ENCODE measurements at regions not wholly inside any gene's neighbourhood (a gene's known extent, or its start where the extent isn't known, plus 50 kb on each side); places are given as distances from the start of the nearest gene placed in this dataset.

DNA sequence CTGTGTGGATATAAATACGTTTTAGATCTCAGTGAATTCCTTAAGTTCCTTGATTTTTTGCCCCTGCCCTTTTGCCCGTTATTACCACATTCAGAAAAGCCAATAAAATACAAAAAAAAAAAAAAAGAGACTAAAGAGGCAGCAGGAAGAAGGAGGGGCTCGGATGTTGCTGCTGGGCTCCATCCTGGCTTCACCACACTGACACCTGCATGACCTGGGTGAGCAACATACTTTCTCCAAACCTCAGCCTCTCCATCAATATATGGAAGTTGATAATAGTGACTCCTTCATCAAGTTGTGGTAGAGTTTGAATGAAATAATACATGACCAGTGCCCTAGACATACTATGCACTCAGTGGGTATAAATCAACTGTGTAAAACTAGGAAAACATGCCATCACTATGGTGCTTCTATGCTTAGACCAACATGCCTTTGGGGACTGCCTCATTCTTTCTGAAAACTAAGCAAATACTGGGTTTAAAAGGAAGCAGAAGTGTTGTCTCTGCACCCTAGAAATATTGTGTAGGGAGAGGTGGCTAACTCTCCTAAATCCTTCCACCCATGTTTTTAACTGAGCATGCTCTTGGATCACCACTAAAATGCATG, 243.0 kb downstream of the PIK3R1 start:
- Histone ChIP-seq H2AFZ (no peak overlapping the region), H3K27me3 (ENCODE audit: insufficient read depth) (no peaks in the 10 kb centered on the region), H3K4me3 (no peak overlapping the region), H3K36me3 (ENCODE audit: insufficient read depth) (no peaks in the 10 kb centered on the region; the same call in 1 of the 2 replicates), H3K4me1 (ENCODE audit: insufficient read depth) (peaks cover 12% of the 10 kb centered on the region), H3F3A (replicated peaks; ENCODE audit: low read depth) (no peaks in the 10 kb centered on the region), H4K20me1 (replicated peaks; ENCODE audit: insufficient read depth) (no peaks in the 10 kb centered on the region), H3K79me2 (replicated peaks; ENCODE audit: insufficient read depth) (no peaks in the 10 kb centered on the region), H3K4me2 (no peak overlapping the region), H3K27ac (ENCODE audit: low read depth) (no peak overlapping the region), H3K9me2 (ENCODE audit: insufficient read depth) (peaks cover 13% of the 10 kb centered on the region)
- TF ChIP-seq, protein P1, sequence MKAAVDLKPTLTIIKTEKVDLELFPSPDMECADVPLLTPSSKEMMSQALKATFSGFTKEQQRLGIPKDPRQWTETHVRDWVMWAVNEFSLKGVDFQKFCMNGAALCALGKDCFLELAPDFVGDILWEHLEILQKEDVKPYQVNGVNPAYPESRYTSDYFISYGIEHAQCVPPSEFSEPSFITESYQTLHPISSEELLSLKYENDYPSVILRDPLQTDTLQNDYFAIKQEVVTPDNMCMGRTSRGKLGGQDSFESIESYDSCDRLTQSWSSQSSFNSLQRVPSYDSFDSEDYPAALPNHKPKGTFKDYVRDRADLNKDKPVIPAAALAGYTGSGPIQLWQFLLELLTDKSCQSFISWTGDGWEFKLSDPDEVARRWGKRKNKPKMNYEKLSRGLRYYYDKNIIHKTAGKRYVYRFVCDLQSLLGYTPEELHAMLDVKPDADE (IDR thresholded peaks at IDR 0.05) = no peak
- no peak for TF ChIP-seq EZH2 (IDR thresholded peaks at IDR 0.05; ENCODE audit: low read depth, unreplicated experiment)
- TF ChIP-seq, protein P2, sequence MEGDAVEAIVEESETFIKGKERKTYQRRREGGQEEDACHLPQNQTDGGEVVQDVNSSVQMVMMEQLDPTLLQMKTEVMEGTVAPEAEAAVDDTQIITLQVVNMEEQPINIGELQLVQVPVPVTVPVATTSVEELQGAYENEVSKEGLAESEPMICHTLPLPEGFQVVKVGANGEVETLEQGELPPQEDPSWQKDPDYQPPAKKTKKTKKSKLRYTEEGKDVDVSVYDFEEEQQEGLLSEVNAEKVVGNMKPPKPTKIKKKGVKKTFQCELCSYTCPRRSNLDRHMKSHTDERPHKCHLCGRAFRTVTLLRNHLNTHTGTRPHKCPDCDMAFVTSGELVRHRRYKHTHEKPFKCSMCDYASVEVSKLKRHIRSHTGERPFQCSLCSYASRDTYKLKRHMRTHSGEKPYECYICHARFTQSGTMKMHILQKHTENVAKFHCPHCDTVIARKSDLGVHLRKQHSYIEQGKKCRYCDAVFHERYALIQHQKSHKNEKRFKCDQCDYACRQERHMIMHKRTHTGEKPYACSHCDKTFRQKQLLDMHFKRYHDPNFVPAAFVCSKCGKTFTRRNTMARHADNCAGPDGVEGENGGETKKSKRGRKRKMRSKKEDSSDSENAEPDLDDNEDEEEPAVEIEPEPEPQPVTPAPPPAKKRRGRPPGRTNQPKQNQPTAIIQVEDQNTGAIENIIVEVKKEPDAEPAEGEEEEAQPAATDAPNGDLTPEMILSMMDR (conservative IDR thresholded peaks at IDR 0.05; ENCODE audit: low read depth in 2 of 2) = no peak
- Mint-ChIP-seq H3K27ac (no peak overlapping the region), H3K9me3 (peaks cover 14% of the 10 kb centered on the region), H3K4me1 (peaks cover 14% of the 10 kb centered on the region), H3K36me3 (ENCODE audit: low read depth) (peaks cover 9% of the 10 kb centered on the region; the same call in 2 of the 3 replicates), H3K4me3 (no peak overlapping the region), H3K27me3 (ENCODE audit: insufficient read depth, low read depth, poor library complexity) (no peaks in the 10 kb centered on the region)
- ATAC-seq (no peak), DNase-seq (ENCODE audit: low spot score) (no peak)

DNA sequence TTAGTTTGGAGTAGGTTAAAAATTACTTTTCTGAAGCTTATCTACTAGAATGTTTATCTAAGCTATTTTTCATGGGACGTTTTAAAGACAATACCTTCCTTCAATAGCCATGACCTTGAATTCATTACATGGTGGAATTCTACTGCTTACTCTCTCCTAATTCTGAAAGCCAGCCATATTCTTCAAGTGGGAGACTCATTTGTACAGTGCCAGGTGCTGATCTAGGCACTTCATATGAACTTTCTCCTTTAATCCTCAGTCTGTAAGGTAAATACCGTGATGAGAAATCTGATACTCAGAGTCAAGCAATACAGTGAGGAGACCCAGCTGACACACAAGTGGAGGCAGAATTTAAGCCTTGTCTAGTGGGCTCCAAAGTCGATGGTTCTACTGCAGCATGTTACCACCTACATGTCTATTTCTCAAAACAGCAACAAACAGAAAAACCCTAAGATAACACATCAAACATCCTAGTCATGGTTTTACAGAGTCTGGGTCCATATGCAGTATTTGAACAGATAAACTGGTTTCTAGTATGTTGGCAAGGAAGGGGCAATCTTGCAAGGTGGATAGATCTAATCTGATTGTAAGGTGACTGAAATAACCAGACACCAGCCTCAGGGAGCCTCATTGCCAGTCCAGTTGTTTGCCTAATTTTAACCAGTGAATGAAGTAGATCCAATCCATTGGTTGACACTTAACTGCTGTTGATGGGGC, 243.7 kb downstream of the PIK3R1 start:
- Histone ChIP-seq H3K4me3 (no peak overlapping the region), H3F3A (replicated peaks; ENCODE audit: low read depth) (no peaks in the 10 kb centered on the region), H2AFZ (no peak overlapping the region), H3K9me2 (ENCODE audit: insufficient read depth) (peaks cover 16% of the 10 kb centered on the region), H3K36me3 (ENCODE audit: insufficient read depth) (no peaks in the 10 kb centered on the region), H3K4me2 (no peak overlapping the region), H3K27ac (ENCODE audit: low read depth) (no peak overlapping the region), H3K79me2 (replicated peaks; ENCODE audit: insufficient read depth) (no peaks in the 10 kb centered on the region), H3K27me3 (ENCODE audit: insufficient read depth) (no peaks in the 10 kb centered on the region), H4K20me1 (replicated peaks; ENCODE audit: insufficient read depth) (no peaks in the 10 kb centered on the region), H3K4me1 (ENCODE audit: insufficient read depth) (peaks cover 12% of the 10 kb centered on the region)
- Mint-ChIP-seq H3K27ac (no peak overlapping the region), H3K4me3 (no peak overlapping the region), H3K27me3 (ENCODE audit: insufficient read depth, low read depth, poor library complexity) (no peaks in the 10 kb centered on the region), H3K36me3 (ENCODE audit: low read depth) (peaks cover 2% of the 10 kb centered on the region; the same call in 1 of the 3 replicates), H3K9me3 (peaks cover 7% of the 10 kb centered on the region), H3K4me1 (peaks cover 14% of the 10 kb centered on the region)
- DNase-seq (ENCODE audit: low spot score) = no peak
- no peak for ATAC-seq
- TF ChIP-seq EZH2 (IDR thresholded peaks at IDR 0.05; ENCODE audit: low read depth, unreplicated experiment) = no peak
- TF ChIP-seq, protein P2 (conservative IDR thresholded peaks at IDR 0.05; ENCODE audit: low read depth in 2 of 2) = no peak
- no peak for TF ChIP-seq EZH2phosphoT487 (IDR thresholded peaks at IDR 0.05; ENCODE audit: unreplicated experiment)
- no peak for TF ChIP-seq JUNB (IDR thresholded peaks at IDR 0.05; ENCODE audit: unreplicated experiment)
- TF ChIP-seq, protein P3, sequence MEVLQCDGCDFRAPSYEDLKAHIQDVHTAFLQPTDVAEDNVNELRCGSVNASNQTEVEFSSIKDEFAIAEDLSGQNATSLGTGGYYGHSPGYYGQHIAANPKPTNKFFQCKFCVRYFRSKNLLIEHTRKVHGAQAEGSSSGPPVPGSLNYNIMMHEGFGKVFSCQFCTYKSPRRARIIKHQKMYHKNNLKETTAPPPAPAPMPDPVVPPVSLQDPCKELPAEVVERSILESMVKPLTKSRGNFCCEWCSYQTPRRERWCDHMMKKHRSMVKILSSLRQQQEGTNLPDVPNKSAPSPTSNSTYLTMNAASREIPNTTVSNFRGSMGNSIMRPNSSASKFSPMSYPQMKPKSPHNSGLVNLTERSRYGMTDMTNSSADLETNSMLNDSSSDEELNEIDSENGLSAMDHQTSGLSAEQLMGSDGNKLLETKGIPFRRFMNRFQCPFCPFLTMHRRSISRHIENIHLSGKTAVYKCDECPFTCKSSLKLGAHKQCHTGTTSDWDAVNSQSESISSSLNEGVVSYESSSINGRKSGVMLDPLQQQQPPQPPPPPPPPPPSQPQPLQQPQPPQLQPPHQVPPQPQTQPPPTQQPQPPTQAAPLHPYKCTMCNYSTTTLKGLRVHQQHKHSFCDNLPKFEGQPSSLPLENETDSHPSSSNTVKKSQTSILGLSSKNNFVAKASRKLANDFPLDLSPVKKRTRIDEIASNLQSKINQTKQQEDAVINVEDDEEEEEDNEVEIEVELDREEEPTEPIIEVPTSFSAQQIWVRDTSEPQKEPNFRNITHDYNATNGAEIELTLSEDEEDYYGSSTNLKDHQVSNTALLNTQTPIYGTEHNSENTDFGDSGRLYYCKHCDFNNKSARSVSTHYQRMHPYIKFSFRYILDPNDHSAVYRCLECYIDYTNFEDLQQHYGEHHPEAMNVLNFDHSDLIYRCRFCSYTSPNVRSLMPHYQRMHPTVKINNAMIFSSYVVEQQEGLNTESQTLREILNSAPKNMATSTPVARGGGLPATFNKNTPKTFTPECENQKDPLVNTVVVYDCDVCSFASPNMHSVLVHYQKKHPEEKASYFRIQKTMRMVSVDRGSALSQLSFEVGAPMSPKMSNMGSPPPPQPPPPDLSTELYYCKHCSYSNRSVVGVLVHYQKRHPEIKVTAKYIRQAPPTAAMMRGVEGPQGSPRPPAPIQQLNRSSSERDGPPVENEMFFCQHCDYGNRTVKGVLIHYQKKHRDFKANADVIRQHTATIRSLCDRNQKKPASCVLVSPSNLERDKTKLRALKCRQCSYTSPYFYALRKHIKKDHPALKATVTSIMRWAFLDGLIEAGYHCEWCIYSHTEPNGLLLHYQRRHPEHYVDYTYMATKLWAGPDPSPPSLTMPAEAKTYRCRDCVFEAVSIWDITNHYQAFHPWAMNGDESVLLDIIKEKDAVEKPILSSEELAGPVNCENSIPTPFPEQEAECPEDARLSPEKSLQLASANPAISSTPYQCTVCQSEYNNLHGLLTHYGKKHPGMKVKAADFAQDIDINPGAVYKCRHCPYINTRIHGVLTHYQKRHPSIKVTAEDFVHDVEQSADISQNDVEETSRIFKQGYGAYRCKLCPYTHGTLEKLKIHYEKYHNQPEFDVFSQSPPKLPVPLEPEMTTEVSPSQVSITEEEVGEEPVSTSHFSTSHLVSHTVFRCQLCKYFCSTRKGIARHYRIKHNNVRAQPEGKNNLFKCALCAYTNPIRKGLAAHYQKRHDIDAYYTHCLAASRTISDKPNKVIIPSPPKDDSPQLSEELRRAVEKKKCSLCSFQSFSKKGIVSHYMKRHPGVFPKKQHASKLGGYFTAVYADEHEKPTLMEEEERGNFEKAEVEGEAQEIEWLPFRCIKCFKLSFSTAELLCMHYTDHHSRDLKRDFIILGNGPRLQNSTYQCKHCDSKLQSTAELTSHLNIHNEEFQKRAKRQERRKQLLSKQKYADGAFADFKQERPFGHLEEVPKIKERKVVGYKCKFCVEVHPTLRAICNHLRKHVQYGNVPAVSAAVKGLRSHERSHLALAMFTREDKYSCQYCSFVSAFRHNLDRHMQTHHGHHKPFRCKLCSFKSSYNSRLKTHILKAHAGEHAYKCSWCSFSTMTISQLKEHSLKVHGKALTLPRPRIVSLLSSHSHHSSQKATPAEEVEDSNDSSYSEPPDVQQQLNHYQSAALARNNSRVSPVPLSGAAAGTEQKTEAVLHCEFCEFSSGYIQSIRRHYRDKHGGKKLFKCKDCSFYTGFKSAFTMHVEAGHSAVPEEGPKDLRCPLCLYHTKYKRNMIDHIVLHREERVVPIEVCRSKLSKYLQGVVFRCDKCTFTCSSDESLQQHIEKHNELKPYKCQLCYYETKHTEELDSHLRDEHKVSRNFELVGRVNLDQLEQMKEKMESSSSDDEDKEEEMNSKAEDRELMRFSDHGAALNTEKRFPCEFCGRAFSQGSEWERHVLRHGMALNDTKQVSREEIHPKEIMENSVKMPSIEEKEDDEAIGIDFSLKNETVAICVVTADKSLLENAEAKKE (CRISPR knock-in tag; IDR thresholded peaks at IDR 0.05) = no peak
- TF ChIP-seq NANOG (IDR thresholded peaks at IDR 0.05; ENCODE audit: borderline replicate concordance) = no peak
- no peak for TF ChIP-seq STAT1 (IDR thresholded peaks at IDR 0.05; ENCODE audit: unreplicated experiment)

Data from GM23338 (cell line).